Psoas muscle (tissue), 7 donors: ENCODE measurements at regions not wholly inside any gene's neighbourhood (a gene's known extent, or its start where the extent isn't known, plus 50 kb on each side); places are given as distances from the start of the nearest gene placed in this dataset.

ENCODE experiments used
- ATAC-seq, 4 donors: fragments of 200-7000 bp; cut with Tn5 transposase; one replicate each; pipeline ENCODE4 v1.9.1; 2020; ENCODE audit warnings: moderate library complexity in 3 of 4, mild to moderate bottlenecking in 2 of 4
- DNase-seq, 2 donors: peaks; one replicate each; pipeline ENCODE4 v3.0.0-alpha.2; 2020
- H3K27ac ChIP-seq: fragments of 200-600 bp; one replicate; pipeline ENCODE4 v1.8.0; 2022
- H3K27me3 ChIP-seq, 3 donors: fragments of 200-600 bp in 1 of 3; one replicate each; pipeline versions ENCODE4 v1.6.1 to v1.8.0; 2013 to 2022; ENCODE audit warnings: low read length in 2 of 3, mild to moderate bottlenecking in 2 of 3, moderate library complexity in 1 of 3; ENCODE audit not compliant: insufficient read depth in 3 of 3
- H3K36me3 ChIP-seq, 2 donors: fragments of 200-600 bp in 1 of 2; one replicate each; pipeline versions ENCODE4 v1.6.1 to v1.8.0; 2013 to 2022; ENCODE audit warnings: low read depth in 1 of 2, mild to moderate bottlenecking in 1 of 2, moderate library complexity in 1 of 2; ENCODE audit not compliant: insufficient read depth in 1 of 2
- H3K4me1 ChIP-seq: fragments of 200-600 bp; one replicate; pipeline ENCODE4 v1.8.0; 2022
- H3K4me3 ChIP-seq: fragments of 200-600 bp; one replicate; pipeline ENCODE4 v1.8.0; 2022; ENCODE audit warnings: mild to moderate bottlenecking
- H3K9me3 ChIP-seq: fragments of 200-600 bp; one replicate; pipeline ENCODE4 v1.8.0; 2022
- CTCF ChIP-seq: fragments of 200-600 bp; IDR thresholded peaks from one replicate; pipeline ENCODE4 v1.8.0; 2022; ENCODE audit warnings: antibody characterized with exemption
- WGBS, 3 donors: extraction: QIAGEN DNeasy Blood & Tissue Kit; methylation state at CpG; one replicate each; pipeline versions ENCODE4 v1.1.6 to v1.1.7; 2013; 5-methylcytosine and 5-hydroxymethylcytosine counted together
- intact Hi-C, 2 donors: fragments of 100-400 bp; cut with DNase I; formaldehyde crosslinking; loops; one replicate each; pipeline versions ENCODE4 v1.11.0 to v1.14.2; 2022
- donor health status: healthy with polysubstance abuse.
- donor health status: DM: no; HTN: no; CAD: no; lungs with moderate emphysema.
- donor health status: Bipolar disorder and iron deficiency.
- donor health status: healthy.
- donor health status: DM: yes; HTN: yes; CAD: no.
- donor health status: DM: no; HTN: no; CAD: no.
- donor health status: DM: yes; HTN: yes; CAD: no.

DNA sequence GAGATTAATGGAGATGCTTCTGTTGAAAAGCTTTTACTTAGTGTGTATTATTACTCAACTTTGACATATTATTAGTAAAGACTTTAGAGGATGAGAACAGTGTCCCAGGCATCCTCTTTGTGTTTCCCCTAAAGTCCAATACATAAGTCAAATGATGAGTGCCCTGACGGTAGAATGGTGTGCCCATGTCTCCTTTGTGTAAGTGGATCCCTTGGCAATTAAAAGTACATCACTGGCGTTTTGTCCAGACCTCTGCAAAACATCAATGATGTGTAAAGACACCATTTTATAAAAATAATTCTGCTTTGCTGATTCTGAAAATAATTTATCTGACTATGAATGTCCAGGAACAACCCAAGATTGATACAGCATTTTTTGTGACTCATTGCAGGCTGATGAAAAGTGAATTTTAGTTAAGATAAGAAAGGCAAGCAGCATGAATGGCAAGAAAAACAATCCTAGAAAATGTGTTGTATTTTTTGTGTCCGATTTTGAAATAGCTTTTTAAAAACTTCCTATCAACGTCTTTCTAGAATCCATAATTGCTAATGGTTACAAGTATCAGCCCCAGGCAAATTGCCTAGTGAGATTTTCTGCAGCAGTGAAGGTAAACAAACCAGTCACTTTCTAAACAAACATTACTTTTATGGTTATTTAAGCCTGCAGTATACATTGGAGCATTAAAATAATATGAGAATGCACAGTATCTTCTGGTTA lies 251.5 kb downstream of the PTPRC start:
- Histone ChIP-seq H3K9me3 (no peaks in the 10 kb centered on the region), H3K4me3 (no peak overlapping the region), H3K36me3 (no peaks in the 10 kb centered on the region), H3K27me3 (no peaks in the 10 kb centered on the region), H3K4me1 (no peaks in the 10 kb centered on the region), H3K27ac (no peak overlapping the region)
- no peak for DNase-seq
- no peak for TF ChIP-seq CTCF
- ATAC-seq, result no peak
- intact Hi-C loops, result no loop called here
- 84 to 90% (median 86%) methylated on average over 4 of the region's 4 CpGs for WGBS, 3 donors

- no peaks in the 10 kb centered on the region for H3K27me3 ChIP-seq
- H3K4me3 ChIP-seq, result no peak overlapping the region
- TF ChIP-seq CTCF, result no peak
- no peaks in the 10 kb centered on the region for H3K9me3 ChIP-seq
- 26 to 45% (median 35%) methylated on average over 1 of the region's 1 CpG for WGBS, 3 donors
- no peaks in the 10 kb centered on the region for H3K36me3 ChIP-seq
- H3K27ac ChIP-seq, result no peak overlapping the region
- intact Hi-C loops, result no loop called here
- DNase-seq (no peak), ATAC-seq (no peak)
- H3K4me1 ChIP-seq, result no peaks in the 10 kb centered on the region
These were observed 253.2 kb downstream of the PTPRC start for GRCh38 chr1:198892065-198892464.

- intact Hi-C loops, result no loop called here
- Histone ChIP-seq H3K9me3 (no peaks in the 10 kb centered on the region), H3K27me3 (no peaks in the 10 kb centered on the region), H3K4me1 (no peaks in the 10 kb centered on the region), H3K27ac (no peak overlapping the region), H3K36me3 (no peaks in the 10 kb centered on the region), H3K4me3 (no peak overlapping the region)
- DNase-seq (no peak), ATAC-seq (no peak)
- no peak for TF ChIP-seq CTCF
- WGBS, 3 donors, result 41 to 100% (median 100%) methylated on average over 1 of the region's 1 CpG
These were observed 254.3 kb downstream of the PTPRC start for GRCh38 chr1:198893141-198893540.

DNA sequence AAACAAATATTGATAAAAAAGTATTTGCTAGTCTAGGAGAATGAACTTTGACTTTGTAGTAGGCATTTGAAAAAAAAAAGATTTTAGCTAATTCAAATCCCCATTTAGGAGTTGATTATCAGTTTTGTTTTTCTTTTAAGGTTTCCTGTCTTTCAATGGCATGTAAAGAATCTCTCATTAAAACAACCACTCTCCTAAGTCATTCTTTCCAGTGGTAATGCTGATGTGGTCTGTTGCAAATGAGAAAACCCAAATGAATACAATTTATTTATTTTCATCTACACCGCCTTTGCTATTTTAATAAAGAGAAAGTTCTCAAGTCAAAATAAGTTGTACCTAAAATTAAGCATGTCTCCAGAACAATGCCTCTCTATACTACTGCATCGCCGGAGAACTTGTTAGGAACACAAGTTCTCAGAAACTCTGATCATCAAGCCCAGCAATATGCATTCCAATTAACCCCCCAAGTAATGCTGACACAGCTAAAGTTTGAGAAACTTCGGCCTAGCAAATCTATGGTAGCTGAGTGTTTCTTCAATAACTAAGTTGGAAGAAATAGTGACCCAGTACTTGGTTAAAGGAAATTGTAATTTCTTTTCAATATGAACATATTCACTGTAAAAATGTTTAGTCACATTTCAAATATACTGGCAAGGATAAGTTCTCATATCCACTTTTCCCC lies 255.1 kb downstream of the PTPRC start:
- 88 to 95% (median 93%) methylated on average over 4 of the region's 4 CpGs for WGBS, 3 donors
- no peaks in the 10 kb centered on the region for H3K9me3 ChIP-seq
- intact Hi-C loops, result no loop called here
- TF ChIP-seq CTCF, result no peak
- no peaks in the 10 kb centered on the region for H3K27me3 ChIP-seq
- no peaks in the 10 kb centered on the region for H3K4me1 ChIP-seq
- no peaks in the 10 kb centered on the region for H3K36me3 ChIP-seq
- ATAC-seq, result no peak
- H3K27ac ChIP-seq, result no peak overlapping the region
- no peak overlapping the region for H3K4me3 ChIP-seq
- DNase-seq, result no peak
